IPS DF 6.9 (cell line): ENCODE measurements at regions not wholly inside any gene's neighbourhood (a gene's known extent, or its start where the extent isn't known, plus 50 kb on each side); places are given as distances from the start of the nearest gene placed in this dataset.

Source experiments
- DNase-seq: peaks from one replicate; pipeline ENCODE4 v3.0.0-alpha.2; 2013; ENCODE audit warnings: low read depth, low spot score
- H3K27ac ChIP-seq: one replicate; pipeline ENCODE4 v1.5.1; 2013; ENCODE audit warnings: low read length, control low read depth
- H3K27me3 ChIP-seq: 2 replicates; pipeline ENCODE4 v1.6.1; 2013; ENCODE audit warnings: mild to moderate bottlenecking, low read length; ENCODE audit not compliant: control insufficient read depth, insufficient read depth
- H3K36me3 ChIP-seq: 2 replicates; pipeline ENCODE4 v1.6.1; 2013; ENCODE audit warnings: low read length; ENCODE audit not compliant: control insufficient read depth, insufficient read depth
- H3K4me1 ChIP-seq: 2 replicates; pipeline ENCODE4 v1.6.1; 2013; ENCODE audit warnings: low read length; ENCODE audit not compliant: control insufficient read depth, insufficient read depth
- H3K4me3 ChIP-seq: 2 replicates; pipeline ENCODE4 v1.5.1; 2013; ENCODE audit warnings: mild to moderate bottlenecking, low read length
- H3K9me3 ChIP-seq: 2 replicates; pipeline ENCODE4 v1.6.1; 2013; ENCODE audit warnings: low read length, inconsistent platforms; ENCODE audit not compliant: control insufficient read depth, insufficient read depth
- WGBS: extraction: QIAGEN DNeasy Blood & Tissue Kit; methylation state at CpG from one replicate; pipeline ENCODE4 v1.1.7; 2013; ENCODE audit warnings: mixed read lengths, missing lambda C conversion rate; ENCODE audit not compliant: insufficient read length, insufficient coverage; 5-methylcytosine and 5-hydroxymethylcytosine counted together

DNA sequence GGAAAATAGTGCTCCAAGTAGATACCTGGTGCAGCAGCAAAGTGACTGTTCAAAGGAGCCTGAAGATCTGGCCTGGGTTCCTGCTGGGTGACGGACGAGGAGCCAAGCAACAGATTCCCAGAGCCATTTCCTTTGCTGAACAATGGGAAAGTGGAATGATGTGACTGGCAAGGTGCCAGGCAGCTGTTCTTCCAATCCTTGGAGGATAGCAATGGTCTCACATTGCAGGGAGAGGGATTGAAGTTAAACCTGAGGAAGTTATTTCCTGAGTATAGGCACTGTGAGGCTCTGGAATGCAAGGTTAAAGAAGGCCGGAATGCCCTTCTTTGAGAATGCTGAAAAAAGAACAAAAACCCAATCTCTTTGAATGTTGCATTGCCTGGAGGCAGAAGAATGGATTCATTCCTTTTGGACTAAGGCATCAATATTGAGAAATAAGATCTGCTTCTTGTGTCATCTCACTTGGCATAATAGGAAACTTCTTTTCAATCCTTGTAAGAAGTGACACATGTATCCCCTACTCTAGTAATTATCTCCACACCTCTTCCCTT lies 223.8 kb downstream of the BLID start:
- H3K4me3 ChIP-seq: no peak overlapping the region
- no peaks in the 10 kb centered on the region; the same call in 1 of the 2 replicates for H3K9me3 ChIP-seq
- DNase-seq: peak; percentile 13

DNA sequence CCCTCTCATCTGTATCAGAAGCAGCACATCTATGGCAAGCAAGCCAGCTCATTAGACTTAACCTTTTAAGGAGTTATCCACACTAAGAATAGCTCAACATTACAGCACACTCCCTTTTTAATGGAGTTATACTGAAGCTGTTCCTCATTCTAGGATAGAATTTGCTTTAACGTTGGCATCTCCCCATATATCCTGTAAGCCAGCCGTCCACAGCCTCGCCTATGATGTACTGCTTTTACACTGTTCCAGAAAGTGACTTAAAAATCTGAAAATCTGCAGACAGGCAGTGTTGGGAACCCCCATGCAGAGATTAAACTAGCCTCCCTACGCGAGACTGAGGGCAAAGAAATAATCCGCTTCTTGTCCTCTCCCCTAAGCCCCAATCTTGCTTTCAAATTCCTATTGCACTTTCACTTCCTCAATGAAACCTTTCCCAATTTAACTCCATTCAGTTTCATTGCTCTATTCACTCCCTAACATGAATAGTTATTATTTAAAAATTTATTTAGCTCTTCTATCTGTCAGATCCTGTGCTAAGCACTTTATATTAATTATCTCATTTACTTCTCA lies 225.0 kb downstream of the BLID start:
- Histone ChIP-seq H3K27me3 (no peaks in the 10 kb centered on the region), H3K36me3 (no peaks in the 10 kb centered on the region), H3K4me1 (no peaks in the 10 kb centered on the region; the same call in 1 of the 2 replicates), H3K4me3 (no peak overlapping the region), H3K27ac (no peak overlapping the region), H3K9me3 (no peaks in the 10 kb centered on the region; the same call in 1 of the 2 replicates)
- no CpG with 5 or more reads among the region's 6 CpGs for WGBS
- DNase-seq: no peak

More for the DNA sequence above, 223.8 kb downstream of the BLID start:
- no peak overlapping the region for H3K27ac ChIP-seq
- H3K36me3 ChIP-seq: no peaks in the 10 kb centered on the region
- no CpG with 5 or more reads among the region's 3 CpGs for WGBS
- H3K4me1 ChIP-seq: no peaks in the 10 kb centered on the region; the same call in 1 of the 2 replicates
- no peaks in the 10 kb centered on the region for H3K27me3 ChIP-seq

- Histone ChIP-seq H3K36me3 (no peaks in the 10 kb centered on the region), H3K9me3 (no peaks in the 10 kb centered on the region; the same call in 1 of the 2 replicates), H3K27ac (no peak overlapping the region), H3K4me1 (no peaks in the 10 kb centered on the region; the same call in 1 of the 2 replicates), H3K4me3 (no peak overlapping the region), H3K27me3 (no peaks in the 10 kb centered on the region)
- no CpG with 5 or more reads among the region's 2 CpGs for WGBS
- DNase-seq: no peak
Observed at GRCh38 chr11:121890377-121890776, 225.6 kb downstream of the BLID start.

DNA sequence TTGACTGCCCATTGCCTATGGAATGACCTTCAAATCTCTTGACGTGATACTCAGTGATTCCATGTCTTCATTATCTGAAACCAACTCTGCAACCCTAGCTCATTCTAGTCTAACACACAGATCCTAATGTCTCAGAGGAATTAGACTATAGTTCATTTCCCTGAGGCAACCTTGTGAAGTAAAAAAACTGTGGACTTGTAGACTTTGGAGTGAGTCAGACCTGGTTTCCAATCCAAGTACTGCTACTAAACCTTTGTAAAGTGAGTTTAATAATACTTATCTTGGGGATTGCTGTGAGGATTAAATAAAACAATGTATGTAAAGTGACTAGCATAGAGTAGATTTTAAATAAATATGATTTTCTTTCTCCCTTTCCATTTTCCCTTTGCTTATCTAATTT lies 226.1 kb downstream of the BLID start:
- no peaks in the 10 kb centered on the region for H3K27me3 ChIP-seq
- H3K36me3 ChIP-seq: no peaks in the 10 kb centered on the region
- WGBS: no CpG with 5 or more reads among the region's 1 CpG
- no peak overlapping the region for H3K4me3 ChIP-seq
- no peaks in the 10 kb centered on the region; the same call in 1 of the 2 replicates for H3K4me1 ChIP-seq
- H3K27ac ChIP-seq: no peak overlapping the region
- no peaks in the 10 kb centered on the region; the same call in 1 of the 2 replicates for H3K9me3 ChIP-seq
- no peak for DNase-seq

DNA sequence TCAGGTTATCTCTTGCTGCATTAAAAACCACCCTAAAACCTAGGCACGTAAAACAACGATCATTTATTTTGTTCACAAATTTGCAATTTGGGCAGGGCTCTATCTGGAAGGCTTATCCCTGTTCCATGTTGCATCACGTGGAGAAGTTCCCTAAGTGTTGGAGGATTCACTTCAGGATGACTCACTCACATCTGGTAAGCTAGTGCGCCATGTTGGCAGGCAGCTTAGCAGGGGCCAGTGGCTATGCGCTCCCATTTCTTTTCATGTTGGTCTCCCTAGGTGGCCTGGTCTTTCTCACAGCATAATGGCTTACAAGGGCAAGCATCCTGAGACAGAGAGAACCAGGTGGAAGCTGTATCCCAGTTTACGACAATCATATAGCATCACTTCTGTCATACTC lies 226.8 kb downstream of the BLID start:
- no peak for DNase-seq
- no CpG with 5 or more reads among the region's 6 CpGs for WGBS

GRCh38 chr11:121887976-121888557 lies 227.9 kb downstream of the BLID start:
- Histone ChIP-seq H3K27me3 (no peaks in the 10 kb centered on the region), H3K9me3 (no peaks in the 10 kb centered on the region; the same call in 1 of the 2 replicates), H3K27ac (no peak overlapping the region), H3K4me3 (no peak overlapping the region), H3K36me3 (no peaks in the 10 kb centered on the region), H3K4me1 (no peaks in the 10 kb centered on the region; the same call in 1 of the 2 replicates)
- no peak for DNase-seq
- WGBS: no CpG with 5 or more reads among the region's 4 CpGs

More for the DNA sequence above, 226.8 kb downstream of the BLID start:
- Histone ChIP-seq H3K4me1 (no peaks in the 10 kb centered on the region; the same call in 1 of the 2 replicates), H3K36me3 (no peaks in the 10 kb centered on the region), H3K27me3 (no peaks in the 10 kb centered on the region), H3K4me3 (no peak overlapping the region), H3K27ac (no peak overlapping the region), H3K9me3 (no peaks in the 10 kb centered on the region; the same call in 1 of the 2 replicates)

DNA sequence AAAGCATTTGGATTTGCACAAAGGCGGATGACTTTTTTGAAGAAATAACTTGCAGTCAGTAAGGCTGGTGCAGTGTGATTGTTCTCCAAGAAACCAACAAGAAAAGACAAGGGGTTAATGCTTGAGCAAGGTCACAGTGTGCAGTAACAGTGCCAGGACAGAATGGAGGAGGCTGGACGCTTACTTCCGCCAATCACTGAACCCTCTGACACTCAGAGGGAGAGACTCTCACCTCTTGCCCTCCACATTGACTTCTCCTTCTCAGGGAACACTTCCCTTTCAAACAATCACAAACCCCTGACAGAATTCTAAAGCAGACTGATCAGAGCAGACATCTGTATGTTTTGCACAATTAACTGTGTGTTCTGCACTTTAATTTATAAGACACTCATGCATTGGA lies 228.4 kb downstream of the BLID start:
- no CpG with 5 or more reads among the region's 3 CpGs for WGBS
- Histone ChIP-seq H3K9me3 (no peaks in the 10 kb centered on the region; the same call in 1 of the 2 replicates), H3K4me1 (no peaks in the 10 kb centered on the region; the same call in 1 of the 2 replicates), H3K27ac (no peak overlapping the region), H3K36me3 (no peaks in the 10 kb centered on the region), H3K27me3 (no peaks in the 10 kb centered on the region), H3K4me3 (no peak overlapping the region)
- DNase-seq: no peak

DNA sequence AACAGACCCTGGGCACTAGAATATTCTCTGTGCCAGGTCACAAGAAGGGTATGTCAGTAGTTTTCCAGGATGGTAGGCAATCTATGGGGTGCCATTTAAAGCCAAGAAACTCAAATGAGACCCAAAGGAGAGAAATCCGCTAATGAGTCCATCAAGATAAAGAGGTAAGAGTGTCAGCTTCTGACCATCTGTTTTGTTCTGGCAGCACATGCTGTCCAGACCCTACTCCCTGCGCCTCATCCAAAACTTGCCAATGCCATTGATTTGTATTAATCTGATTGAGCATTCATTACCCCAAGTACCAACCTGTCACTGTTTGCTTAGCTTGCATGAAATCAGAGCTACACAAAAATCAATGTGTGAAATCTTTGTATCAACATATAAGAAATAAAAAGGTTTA lies 229.0 kb downstream of the BLID start:
- Histone ChIP-seq H3K4me3 (no peak overlapping the region), H3K36me3 (no peaks in the 10 kb centered on the region), H3K9me3 (no peaks in the 10 kb centered on the region; the same call in 1 of the 2 replicates), H3K27ac (no peak overlapping the region), H3K27me3 (no peaks in the 10 kb centered on the region), H3K4me1 (no peaks in the 10 kb centered on the region)
- DNase-seq: no peak
- no CpG with 5 or more reads among the region's 2 CpGs for WGBS

GRCh38 chr11:121886005-121886734 lies 229.8 kb downstream of the BLID start:
- Histone ChIP-seq H3K4me1 (no peaks in the 10 kb centered on the region), H3K27me3 (no peaks in the 10 kb centered on the region), H3K36me3 (no peaks in the 10 kb centered on the region), H3K27ac (no peak overlapping the region), H3K4me3 (no peak overlapping the region), H3K9me3 (no peaks in the 10 kb centered on the region; the same call in 1 of the 2 replicates)
- no peak for DNase-seq
- WGBS: no CpG with 5 or more reads among the region's 8 CpGs

- no peak for DNase-seq
- H3K36me3 ChIP-seq: no peaks in the 10 kb centered on the region
- no peak overlapping the region for H3K27ac ChIP-seq
- H3K4me3 ChIP-seq: no peak overlapping the region
- no peaks in the 10 kb centered on the region for H3K4me1 ChIP-seq
- WGBS: no CpG with 5 or more reads among the region's 2 CpGs
- no peaks in the 10 kb centered on the region for H3K27me3 ChIP-seq
- no peaks in the 10 kb centered on the region; the same call in 1 of the 2 replicates for H3K9me3 ChIP-seq
Observed at GRCh38 chr11:121884626-121885025, 231.4 kb downstream of the BLID start.
